ENCODE measurements at regions not wholly inside any gene's neighbourhood (a gene's known extent, or its start where the extent isn't known, plus 50 kb on each side); places are given as distances from the start of the nearest gene placed in this dataset.

GRCh38 chr1:14320986-14321385 lies 277.5 kb upstream of the KAZN start:
- peak overlapping the region in 3 of 11 experiments; percentile 4 to 59 (median 25); a peak in 4 of 22 replicates for H3K27ac ChIP-seq
- H4K20me1 ChIP-seq: no peaks in the 10 kb centered on the region
- no peaks in the 10 kb centered on the region for H3K27me3 ChIP-seq
- H3K4me3 ChIP-seq: no peak overlapping the region
- peaks cover 0 to 20% (median 12%) of the 10 kb centered on the region in 10 experiments; a peak in 15 of 20 replicates for H3K4me1 ChIP-seq
- H3K9me3 ChIP-seq (replicated peaks in 1 of 11): peaks cover 12 to 31% (median 14%) of the 10 kb centered on the region in 11 experiments; a peak in 20 of 22 replicates
- no peak overlapping the region for H3K9ac ChIP-seq
- no peak for TF ChIP-seq Cebpa-rat (IDR thresholded peaks at IDR 0.05)
- H3K36me3 ChIP-seq: no peaks in the 10 kb centered on the region
- peak overlapping the region in 6 of 11 experiments; percentile 4 to 36 (median 22); a peak in 8 of 22 replicates for H3K4me2 ChIP-seq

GRCh38 chr1:14321422-14321821 lies 277.1 kb upstream of the KAZN start:
- no peaks in the 10 kb centered on the region for H3K36me3 ChIP-seq
- no peak for TF ChIP-seq Cebpa-rat (IDR thresholded peaks at IDR 0.05)
- H3K9ac ChIP-seq: no peak overlapping the region
- H3K4me2 ChIP-seq: peak overlapping the region in 6 of 11 experiments; percentile 4 to 36 (median 16); a peak in 5 of 22 replicates
- peaks cover 0 to 20% (median 12%) of the 10 kb centered on the region in 10 experiments; a peak in 15 of 20 replicates for H3K4me1 ChIP-seq
- H3K9me3 ChIP-seq (replicated peaks in 1 of 11): peaks cover 12 to 31% (median 14%) of the 10 kb centered on the region in 11 experiments; a peak in 20 of 22 replicates
- no peak overlapping the region for H3K4me3 ChIP-seq
- no peaks in the 10 kb centered on the region for H3K27me3 ChIP-seq
- H4K20me1 ChIP-seq: no peaks in the 10 kb centered on the region
- H3K27ac ChIP-seq: peak overlapping the region in 2 of 11 experiments; percentile 4 to 59; a peak in 5 of 22 replicates

DNA sequence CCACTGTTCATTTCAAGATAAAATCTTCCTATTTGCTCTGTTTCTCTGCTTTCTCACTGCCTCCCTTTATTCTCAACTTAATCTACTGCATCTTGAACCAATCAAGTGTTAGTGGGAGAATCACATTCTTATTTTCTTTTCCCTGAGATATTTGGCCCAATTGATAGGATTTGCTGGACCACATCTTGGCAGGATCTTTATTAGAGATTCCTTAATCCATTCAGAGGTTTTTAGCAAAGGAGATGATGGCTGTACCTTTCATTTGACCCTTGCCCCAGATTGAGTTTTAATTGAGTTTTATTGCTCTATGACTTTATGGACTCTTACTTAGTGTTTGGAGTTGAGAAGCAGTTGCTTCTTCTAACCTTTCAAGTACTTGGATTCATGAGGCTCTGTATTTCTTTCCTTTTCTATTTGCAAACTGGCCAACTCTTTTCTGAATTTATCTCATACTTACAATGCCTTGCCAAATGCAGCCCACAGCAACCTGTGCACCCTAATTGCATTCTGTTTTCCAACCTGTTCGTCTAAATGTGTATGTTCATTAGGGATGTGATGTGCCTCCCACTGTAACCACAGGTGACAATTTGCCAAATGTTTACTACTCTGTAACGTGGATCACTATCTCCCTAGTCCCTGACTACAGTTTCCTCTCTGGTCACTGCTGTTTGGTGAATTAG lies 274.8 kb upstream of the KAZN start:
- Histone ChIP-seq H3K9me3 (replicated peaks in 1 of 11) (peaks cover 12 to 31% (median 14%) of the 10 kb centered on the region in 11 experiments; a peak in 20 of 22 replicates), H3K27me3 (no peaks in the 10 kb centered on the region), H3K4me3 (no peak overlapping the region), H4K20me1 (no peaks in the 10 kb centered on the region), H3K27ac (no peak overlapping the region), H3K36me3 (no peaks in the 10 kb centered on the region), H3K4me2 (peak overlapping the region in 2 of 11 experiments; percentile 3 to 30; a peak in 3 of 22 replicates), H3K9ac (no peak overlapping the region), H3K4me1 (peaks cover 0 to 20% (median 12%) of the 10 kb centered on the region in 10 experiments; a peak in 15 of 20 replicates)
- TF ChIP-seq Cebpa-rat (IDR thresholded peaks at IDR 0.05): no peak

DNA sequence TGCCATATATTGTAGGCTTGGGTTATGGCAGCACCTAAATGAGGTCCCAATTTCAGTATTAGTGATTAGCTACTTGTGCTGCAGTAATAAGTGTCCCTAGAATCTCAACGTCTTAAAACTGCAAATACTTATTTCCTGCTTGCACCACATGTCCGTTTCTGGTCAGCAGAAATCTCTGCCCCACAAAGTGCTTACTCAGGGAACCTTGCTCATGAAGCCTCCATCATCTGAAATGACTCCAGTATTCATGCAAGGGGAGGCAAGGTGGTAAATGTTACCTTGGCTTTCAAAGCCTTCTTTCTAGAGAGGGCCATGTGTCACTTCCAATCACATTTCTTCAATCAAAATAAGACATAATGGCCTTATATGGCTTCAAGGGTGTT lies 274.2 kb upstream of the KAZN start:
- H3K27ac ChIP-seq: no peak overlapping the region
- H3K27me3 ChIP-seq: no peaks in the 10 kb centered on the region
- no peak for TF ChIP-seq Cebpa-rat (IDR thresholded peaks at IDR 0.05)
- H3K9ac ChIP-seq: no peak overlapping the region
- H3K4me3 ChIP-seq: no peak overlapping the region
- no peaks in the 10 kb centered on the region for H3K36me3 ChIP-seq
- H3K9me3 ChIP-seq (replicated peaks in 1 of 11): peaks cover 12 to 31% (median 14%) of the 10 kb centered on the region in 11 experiments; a peak in 20 of 22 replicates
- H3K4me2 ChIP-seq: peak overlapping the region in 2 of 11 experiments; percentile 3 to 30; a peak in 3 of 22 replicates
- no peaks in the 10 kb centered on the region for H4K20me1 ChIP-seq
- H3K4me1 ChIP-seq: peaks cover 0 to 20% (median 12%) of the 10 kb centered on the region in 10 experiments; a peak in 15 of 20 replicates

GRCh38 chr1:14326857-14327256 lies 271.6 kb upstream of the KAZN start:
- Histone ChIP-seq H4K20me1 (no peaks in the 10 kb centered on the region), H3K9me3 (replicated peaks in 1 of 11) (peaks cover 23 to 44% (median 30%) of the 10 kb centered on the region in 11 experiments; a peak in 21 of 22 replicates), H3K27ac (no peak overlapping the region), H3K4me3 (no peak overlapping the region), H3K27me3 (no peaks in the 10 kb centered on the region), H3K4me2 (no peak overlapping the region), H3K9ac (no peak overlapping the region), H3K36me3 (no peaks in the 10 kb centered on the region), H3K4me1 (peaks cover 0 to 8% (median under 1%) of the 10 kb centered on the region in 10 experiments; a peak in 7 of 20 replicates)
- no peak for TF ChIP-seq Cebpa-rat (IDR thresholded peaks at IDR 0.05)

- Histone ChIP-seq H4K20me1 (no peaks in the 10 kb centered on the region), H3K27ac (no peak overlapping the region), H3K4me2 (no peak overlapping the region), H3K4me3 (no peak overlapping the region), H3K36me3 (no peaks in the 10 kb centered on the region), H3K9me3 (replicated peaks in 1 of 11) (peaks cover 11 to 25% (median 13%) of the 10 kb centered on the region in 11 experiments; a peak in 20 of 22 replicates), H3K4me1 (peaks cover 0 to 8% (median 0%) of the 10 kb centered on the region in 10 experiments; a peak in 5 of 20 replicates), H3K27me3 (no peaks in the 10 kb centered on the region), H3K9ac (no peak overlapping the region)
- no peak for TF ChIP-seq Cebpa-rat (IDR thresholded peaks at IDR 0.05)
Measured at GRCh38 chr1:14328685-14329084, 269.8 kb upstream of the KAZN start.

DNA sequence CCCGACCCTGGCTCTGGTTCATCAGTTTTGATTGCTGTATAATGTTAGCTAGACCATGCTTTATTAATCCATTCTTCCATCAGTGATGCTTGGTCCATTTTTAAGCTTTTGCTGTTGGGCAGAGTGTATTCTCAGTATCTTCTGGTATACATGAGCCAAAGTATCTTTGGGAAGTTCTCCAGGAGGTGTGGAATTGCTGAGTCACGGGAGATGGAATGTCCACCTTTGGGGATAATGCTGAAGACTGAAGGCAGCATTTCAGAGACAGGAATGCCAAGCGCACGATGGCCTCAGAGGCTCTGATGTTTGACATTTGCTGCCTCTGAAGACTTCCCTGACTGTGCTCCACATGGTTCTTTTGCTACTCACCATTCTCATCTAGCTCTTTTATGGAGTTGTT lies 266.3 kb upstream of the KAZN start:
- Histone ChIP-seq H3K4me2 (no peak overlapping the region), H3K9me3 (replicated peaks in 1 of 11) (peaks cover 9 to 19% (median 12%) of the 10 kb centered on the region in 11 experiments; a peak in 19 of 22 replicates), H4K20me1 (no peaks in the 10 kb centered on the region), H3K9ac (no peak overlapping the region), H3K4me3 (no peak overlapping the region), H3K36me3 (no peaks in the 10 kb centered on the region), H3K27me3 (no peaks in the 10 kb centered on the region), H3K27ac (no peak overlapping the region), H3K4me1 (peaks cover 0 to 23% (median 5%) of the 10 kb centered on the region in 10 experiments; a peak in 9 of 20 replicates)
- TF ChIP-seq Cebpa-rat (IDR thresholded peaks at IDR 0.05): no peak

- peaks cover 0 to 23% (median 5%) of the 10 kb centered on the region in 10 experiments; a peak in 9 of 20 replicates for H3K4me1 ChIP-seq
- H3K27ac ChIP-seq: no peak overlapping the region
- H3K36me3 ChIP-seq: no peaks in the 10 kb centered on the region
- H3K9ac ChIP-seq: no peak overlapping the region
- peaks cover 9 to 19% (median 12%) of the 10 kb centered on the region in 11 experiments; a peak in 19 of 22 replicates for H3K9me3 ChIP-seq (replicated peaks in 1 of 11)
- H3K4me2 ChIP-seq: peak overlapping the region in 5 of 11 experiments; percentile 12 to 48 (median 30); a peak in 9 of 22 replicates
- H3K27me3 ChIP-seq: no peaks in the 10 kb centered on the region
- no peaks in the 10 kb centered on the region for H4K20me1 ChIP-seq
- H3K4me3 ChIP-seq: no peak overlapping the region
- no peak for TF ChIP-seq Cebpa-rat (IDR thresholded peaks at IDR 0.05)
Measured at GRCh38 chr1:14334336-14335176, 263.9 kb upstream of the KAZN start.

- no peak for TF ChIP-seq Cebpa-rat (IDR thresholded peaks at IDR 0.05)
- no peak overlapping the region for H3K4me3 ChIP-seq
- H3K4me2 ChIP-seq: no peak overlapping the region
- H3K36me3 ChIP-seq: no peaks in the 10 kb centered on the region
- no peaks in the 10 kb centered on the region for H3K27me3 ChIP-seq
- no peaks in the 10 kb centered on the region for H3K9me3 ChIP-seq (replicated peaks in 1 of 11)
- H4K20me1 ChIP-seq: no peaks in the 10 kb centered on the region; a peak in 1 of 22 replicates
- no peak overlapping the region for H3K27ac ChIP-seq
- no peak overlapping the region for H3K9ac ChIP-seq
- peaks cover 0 to 23% (median 5%) of the 10 kb centered on the region in 10 experiments; a peak in 9 of 20 replicates for H3K4me1 ChIP-seq
Measured at GRCh38 chr1:14338509-14338908, 260.0 kb upstream of the KAZN start.

All from BLaER1 treated with 17β-estradiol and CSF1 and Interleukin-3, amounts not matched to agents 10 nM and 100 nM (cell line).